Breast epithelium (tissue), 3 donors: ENCODE measurements at regions not wholly inside any gene's neighbourhood (a gene's known extent, or its start where the extent isn't known, plus 50 kb on each side); places are given as distances from the start of the nearest gene placed in this dataset.

ENCODE experiments used
- POLR2A ChIP-seq: fragments of 450-650 bp; IDR thresholded peaks from one replicate; pipeline ENCODE4 v1.6.1; 2016; ENCODE audit warnings: antibody characterized with exemption, mild to moderate bottlenecking, moderate library complexity
- TF ChIP-seq, protein P1 (sequence below), 3 donors: fragments of 450-650 bp; IDR thresholded peaks; one replicate each; pipeline ENCODE4 v1.5.1; 2016 to 2017; ENCODE audit warnings: antibody characterized with exemption in 3 of 3, mild to moderate bottlenecking in 3 of 3, moderate library complexity in 3 of 3

- TF ChIP-seq, protein P1, sequence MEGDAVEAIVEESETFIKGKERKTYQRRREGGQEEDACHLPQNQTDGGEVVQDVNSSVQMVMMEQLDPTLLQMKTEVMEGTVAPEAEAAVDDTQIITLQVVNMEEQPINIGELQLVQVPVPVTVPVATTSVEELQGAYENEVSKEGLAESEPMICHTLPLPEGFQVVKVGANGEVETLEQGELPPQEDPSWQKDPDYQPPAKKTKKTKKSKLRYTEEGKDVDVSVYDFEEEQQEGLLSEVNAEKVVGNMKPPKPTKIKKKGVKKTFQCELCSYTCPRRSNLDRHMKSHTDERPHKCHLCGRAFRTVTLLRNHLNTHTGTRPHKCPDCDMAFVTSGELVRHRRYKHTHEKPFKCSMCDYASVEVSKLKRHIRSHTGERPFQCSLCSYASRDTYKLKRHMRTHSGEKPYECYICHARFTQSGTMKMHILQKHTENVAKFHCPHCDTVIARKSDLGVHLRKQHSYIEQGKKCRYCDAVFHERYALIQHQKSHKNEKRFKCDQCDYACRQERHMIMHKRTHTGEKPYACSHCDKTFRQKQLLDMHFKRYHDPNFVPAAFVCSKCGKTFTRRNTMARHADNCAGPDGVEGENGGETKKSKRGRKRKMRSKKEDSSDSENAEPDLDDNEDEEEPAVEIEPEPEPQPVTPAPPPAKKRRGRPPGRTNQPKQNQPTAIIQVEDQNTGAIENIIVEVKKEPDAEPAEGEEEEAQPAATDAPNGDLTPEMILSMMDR (IDR thresholded peaks at IDR 0.05): no peak
- no peak for TF ChIP-seq POLR2A
Measured at GRCh38 chr2:129877795-129878775, 101.4 kb upstream of the RAB6C start.
